Endothelial cell of umbilical vein (primary cell): ENCODE measurements at regions not wholly inside any gene's neighbourhood (a gene's known extent, or its start where the extent isn't known, plus 50 kb on each side); places are given as distances from the start of the nearest gene placed in this dataset.

Experiments
- BruUV-seq: library from RNA; stranded (reverse); fragments of 400-500 nt; replicated peaks from 2 replicates; lab custom pipeline; 2021; lab: Mats Ljungman, UMichigan
- CTCF ChIA-PET: fragments of 300-600, 350-600 bp; sonication (Branson Sonifier 250); formaldehyde crosslinking; loops from one replicate; lab custom pipeline; 2021; ENCODE audit warnings: antibody characterized with exemption, inconsistent platforms; lab: Charles Lee
- POLR2A ChIA-PET: fragments of 300-600, 350-600 bp; sonication (Branson Sonifier 250); formaldehyde crosslinking; loops from one replicate; lab custom pipeline; 2021; ENCODE audit warnings: antibody characterized with exemption, inconsistent platforms; lab: Charles Lee
- DNase-seq: peaks from one replicate; pipeline ENCODE4 v3.0.0-alpha.2; 2011; ENCODE audit warnings: low read depth, low spot score
- FAIRE-seq: peaks from 2 replicates; lab custom pipeline; 2011; peaks lifted over from hg19 to GRCh38; lab: Jason Lieb, UNC
- H2AFZ ChIP-seq: 2 replicates; pipeline ENCODE4 v1.6.0; 2012; ENCODE audit warnings: low read depth, low read length, control low read depth, inconsistent platforms
- H3K27ac ChIP-seq: 2 replicates; pipeline ENCODE4 v1.5.1; 2011; ENCODE audit warnings: low read depth, mild to moderate bottlenecking, control low read depth, low read length, moderate library complexity; ENCODE audit not compliant: insufficient read depth
- H3K27me3 ChIP-seq, 2 experiments: 2 replicates each; pipeline versions ENCODE4 v1.6.0 to v1.6.1; 2011; ENCODE audit warnings: low read length in 2 of 2, mixed read lengths in 1 of 2; ENCODE audit not compliant: control insufficient read depth in 2 of 2, insufficient read depth in 2 of 2
- H3K36me3 ChIP-seq, 2 experiments: 2 replicates in 1 of 2; 3 replicates in 1 of 2; pipeline ENCODE4 v1.5.1; 2011; ENCODE audit warnings: low read length in 2 of 2, mild to moderate bottlenecking in 1 of 2, moderate library complexity in 1 of 2; ENCODE audit not compliant: control insufficient read depth in 2 of 2, insufficient read depth in 2 of 2; ENCODE audit errors: extremely low read depth in 1 of 2
- H3K4me1 ChIP-seq: 3 replicates; pipeline ENCODE4 v1.5.1; 2011; ENCODE audit warnings: mild to moderate bottlenecking, low read length; ENCODE audit not compliant: control insufficient read depth, insufficient read depth; ENCODE audit errors: extremely low read depth
- H3K4me2 ChIP-seq: 2 replicates; pipeline ENCODE4 v1.6.1; 2011; ENCODE audit warnings: low read length, control low read depth, mixed read lengths; ENCODE audit not compliant: insufficient read depth
- H3K4me3 ChIP-seq, 3 experiments: fragments of 200-600 bp in 1 of 3; sonication (generic), shearing (Covaris generic) in 1 of 3; replicated peaks in 1 of 3; 2 replicates each; pipeline ENCODE4 v1.5.1; 2011 to 2016; ENCODE audit warnings: control low read depth in 3 of 3, low read length in 3 of 3, mild to moderate bottlenecking in 2 of 3, inconsistent platforms in 1 of 3, low read depth in 1 of 3, moderate library complexity in 1 of 3; ENCODE audit not compliant: insufficient read depth in 1 of 3
- H3K79me2 ChIP-seq: 2 replicates; pipeline ENCODE4 v1.6.0; 2012; ENCODE audit warnings: low read length, inconsistent platforms; ENCODE audit not compliant: control insufficient read depth, insufficient read depth
- H3K9ac ChIP-seq: replicated peaks from 2 replicates; pipeline ENCODE3; 2011; ENCODE audit warnings: low read length, control low read depth; ENCODE audit not compliant: insufficient read depth; ENCODE audit errors: extremely low read depth
- H3K9me1 ChIP-seq: replicated peaks from 3 replicates; pipeline ENCODE4 v1.6.0; 2011; ENCODE audit warnings: mild to moderate bottlenecking, low read length; ENCODE audit not compliant: control insufficient read depth, insufficient read depth; ENCODE audit errors: extremely low read depth
- H3K9me3 ChIP-seq: replicated peaks from 2 replicates; pipeline ENCODE4 v1.5.1; 2012; ENCODE audit warnings: low read length, inconsistent platforms; ENCODE audit not compliant: control insufficient read depth, insufficient read depth
- H4K20me1 ChIP-seq: replicated peaks from 2 replicates; pipeline ENCODE3; 2011; ENCODE audit warnings: mild to moderate bottlenecking, low read length; ENCODE audit not compliant: control insufficient read depth, insufficient read depth; ENCODE audit errors: extremely low read depth
- EZH2 ChIP-seq: IDR thresholded peaks from 2 replicates; pipeline ENCODE4 v1.6.1; 2012; ENCODE audit warnings: borderline replicate concordance, low read depth, mild to moderate bottlenecking, moderate library complexity, low read length, inconsistent platforms; ENCODE audit not compliant: severe bottlenecking
- FOS ChIP-seq: IDR thresholded peaks from 2 replicates; pipeline ENCODE4 v1.6.1; 2011; ENCODE audit warnings: mild to moderate bottlenecking, low read length, moderate library complexity, borderline replicate concordance; ENCODE audit not compliant: insufficient read depth
- GATA2 ChIP-seq: IDR thresholded peaks from 2 replicates; pipeline ENCODE4 v1.7.0; 2011; ENCODE audit warnings: low read depth, mild to moderate bottlenecking, moderate library complexity, mixed read lengths, low read length; ENCODE audit not compliant: insufficient read length, insufficient read depth
- JUN ChIP-seq: IDR thresholded peaks from 2 replicates; pipeline ENCODE4 v1.6.1; 2011; ENCODE audit warnings: borderline replicate concordance, low read depth; ENCODE audit not compliant: insufficient read length, insufficient read depth
- MYC ChIP-seq: IDR thresholded peaks from one replicate; pipeline ENCODE4 v1.6.1; 2011; ENCODE audit warnings: mild to moderate bottlenecking, low read depth, low read length
- POLR2A ChIP-seq: IDR thresholded peaks from 2 replicates; pipeline ENCODE4 v1.6.1; 2012; ENCODE audit warnings: low read depth, mild to moderate bottlenecking, control low read depth, low read length
- POLR2AphosphoS5 ChIP-seq: IDR thresholded peaks from 2 replicates; pipeline ENCODE4 v1.6.1; 2012; ENCODE audit warnings: low read depth, mild to moderate bottlenecking, control low read depth, low read length, moderate library complexity; ENCODE audit not compliant: insufficient read depth
- dilution Hi-C: fragments of 300-500 bp; cut with MboI; formaldehyde crosslinking; loops from one replicate; pipeline ENCODE4 v1.15.0; 2019; ENCODE audit warnings: low sequenced_read_pairs; ENCODE audit not compliant: extremely low pct_ligation_motif_present
- intact Hi-C: fragments of 100-400 bp; cut with micrococcal nuclease; formaldehyde crosslinking; loops from one replicate; pipeline ENCODE4 v1.10.0; 2022
- TF ChIP-seq, protein P1 (sequence below), 2 donors: IDR thresholded peaks; 1 replicate in 1 of 2; 2 replicates in 1 of 2; pipeline ENCODE4 v1.5.1; 2011; ENCODE audit warnings: low read length in 2 of 2, mild to moderate bottlenecking in 2 of 2, moderate library complexity in 2 of 2, control low read depth in 1 of 2, inconsistent platforms in 1 of 2, low read depth in 1 of 2; ENCODE audit not compliant: insufficient read depth in 1 of 2; ENCODE audit errors: extremely low read depth in 1 of 2
- TF ChIP-seq, protein P2 (sequence below): IDR thresholded peaks from 2 replicates; pipeline ENCODE4 v1.6.1; 2011; ENCODE audit not compliant: insufficient read depth, insufficient read length

DNA sequence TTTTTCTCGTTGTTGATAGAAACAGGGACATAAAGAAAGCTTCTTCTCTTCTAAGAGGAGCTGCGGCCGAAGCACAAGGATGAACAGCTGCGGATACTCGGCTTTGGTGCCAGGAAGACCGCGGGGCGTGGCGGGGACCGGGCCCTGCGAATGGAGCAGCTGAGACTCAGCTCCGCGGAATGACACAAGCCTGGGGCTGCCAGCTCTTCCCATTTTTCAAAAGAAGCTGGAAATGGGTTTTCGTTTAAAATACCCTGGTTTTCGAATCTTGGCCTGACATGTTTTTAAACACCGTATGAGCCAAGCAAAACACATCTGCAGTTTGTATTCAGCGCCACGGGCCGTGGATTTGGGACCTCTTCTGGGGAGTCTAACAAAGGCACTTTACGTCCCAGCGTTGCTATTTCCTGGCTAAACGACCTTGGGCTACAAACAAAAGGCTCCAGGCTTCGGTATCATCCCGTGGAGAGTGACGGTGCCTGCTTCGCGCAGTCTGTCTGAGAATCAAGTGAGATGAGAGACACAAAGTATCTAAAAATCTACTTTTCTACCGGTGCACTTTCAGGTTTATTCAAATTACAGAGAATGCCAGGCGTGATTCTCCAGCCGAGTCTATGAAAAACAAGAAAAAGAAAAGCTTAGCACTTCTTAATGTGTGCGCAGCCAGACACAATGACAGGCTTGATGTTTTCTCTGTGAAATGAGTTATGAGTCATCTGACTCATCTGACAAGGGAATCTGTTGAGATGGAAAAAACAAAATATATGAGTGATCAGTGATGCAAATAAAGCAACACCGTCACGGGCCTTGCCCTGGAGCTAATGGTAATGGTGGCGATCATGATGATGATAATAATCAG lies 114.0 kb upstream of the TMEM132D start:
- DNase-seq (no peak), FAIRE-seq (no peak)
- intact Hi-C loops (no loop called here), dilution Hi-C loops (no loop called here)
- H3K79me2 ChIP-seq, result no peaks in the 10 kb centered on the region
- H3K9me1 ChIP-seq, result no peaks in the 10 kb centered on the region
- H3K4me2 ChIP-seq, result no peak overlapping the region
- CTCF ChIA-PET, result no interaction called here
- H3K27me3 ChIP-seq, result no peaks in the 10 kb centered on the region
- H4K20me1 ChIP-seq, result no peaks in the 10 kb centered on the region
- TF ChIP-seq POLR2AphosphoS5, result no peak
- no peak for TF ChIP-seq JUN
- TF ChIP-seq, protein P1, sequence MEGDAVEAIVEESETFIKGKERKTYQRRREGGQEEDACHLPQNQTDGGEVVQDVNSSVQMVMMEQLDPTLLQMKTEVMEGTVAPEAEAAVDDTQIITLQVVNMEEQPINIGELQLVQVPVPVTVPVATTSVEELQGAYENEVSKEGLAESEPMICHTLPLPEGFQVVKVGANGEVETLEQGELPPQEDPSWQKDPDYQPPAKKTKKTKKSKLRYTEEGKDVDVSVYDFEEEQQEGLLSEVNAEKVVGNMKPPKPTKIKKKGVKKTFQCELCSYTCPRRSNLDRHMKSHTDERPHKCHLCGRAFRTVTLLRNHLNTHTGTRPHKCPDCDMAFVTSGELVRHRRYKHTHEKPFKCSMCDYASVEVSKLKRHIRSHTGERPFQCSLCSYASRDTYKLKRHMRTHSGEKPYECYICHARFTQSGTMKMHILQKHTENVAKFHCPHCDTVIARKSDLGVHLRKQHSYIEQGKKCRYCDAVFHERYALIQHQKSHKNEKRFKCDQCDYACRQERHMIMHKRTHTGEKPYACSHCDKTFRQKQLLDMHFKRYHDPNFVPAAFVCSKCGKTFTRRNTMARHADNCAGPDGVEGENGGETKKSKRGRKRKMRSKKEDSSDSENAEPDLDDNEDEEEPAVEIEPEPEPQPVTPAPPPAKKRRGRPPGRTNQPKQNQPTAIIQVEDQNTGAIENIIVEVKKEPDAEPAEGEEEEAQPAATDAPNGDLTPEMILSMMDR (IDR thresholded peaks at IDR 0.05; ENCODE audit: extremely low read depth in 1 of 2, insufficient read depth in 1 of 2, low read depth in 1 of 2, low read length in 2 of 2), result no peak
- TF ChIP-seq EZH2, result no peak
- TF ChIP-seq MYC, result no peak
- no peak for TF ChIP-seq GATA2
- no peak for TF ChIP-seq FOS
- TF ChIP-seq POLR2A, result no peak
- TF ChIP-seq, protein P2, sequence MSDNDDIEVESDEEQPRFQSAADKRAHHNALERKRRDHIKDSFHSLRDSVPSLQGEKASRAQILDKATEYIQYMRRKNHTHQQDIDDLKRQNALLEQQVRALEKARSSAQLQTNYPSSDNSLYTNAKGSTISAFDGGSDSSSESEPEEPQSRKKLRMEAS, result no peak
- no peak overlapping the region for H3K4me3 ChIP-seq
- peaks cover 4% of the 10 kb centered on the region for H3K9me3 ChIP-seq
- H3K9ac ChIP-seq, result no peak overlapping the region
- H2AFZ ChIP-seq, result no peak overlapping the region
- no peaks in the 10 kb centered on the region for H3K36me3 ChIP-seq
- no peaks in the 10 kb centered on the region for H3K4me1 ChIP-seq
- no TSS peak for BruUV-seq
- POLR2A ChIA-PET, result no interaction called here
- H3K27ac ChIP-seq, result no peak overlapping the region
